ENCODE measurements at regions not wholly inside any gene's neighbourhood (a gene's known extent, or its start where the extent isn't known, plus 50 kb on each side); places are given as distances from the start of the nearest gene placed in this dataset.

GRCh38 chr15:35757765-35758164 lies 211.8 kb upstream of the DPH6 start:
- Histone ChIP-seq H3K9me3 (ENCODE audit: insufficient read depth, low read length, severe bottlenecking) (no peaks in the 10 kb centered on the region), H3K4me2 (ENCODE audit: insufficient read depth, low read length) (no peak overlapping the region), H4K20me1 (ENCODE audit: insufficient read depth, low read length) (no peaks in the 10 kb centered on the region), H3K27ac (ENCODE audit: low read length) (no peak overlapping the region), H3K36me3 (ENCODE audit: insufficient read depth, low read length) (no peaks in the 10 kb centered on the region), H3K27me3 (ENCODE audit: insufficient read depth, low read length, poor library complexity) (no peaks in the 10 kb centered on the region), H3K4me1 (ENCODE audit: insufficient read depth, low read length) (no peaks in the 10 kb centered on the region), H3K9ac (ENCODE audit: low read depth, low read length) (no peak overlapping the region), H2AFZ (ENCODE audit: low read depth, low read length) (no peak overlapping the region), H3K79me2 (ENCODE audit: insufficient read depth, low read length) (no peaks in the 10 kb centered on the region), H3K4me3 (ENCODE audit: low read depth in 1 of 2, low read length in 2 of 2) (no peak overlapping the region)
- TF ChIP-seq CTCF (IDR thresholded peaks at IDR 0.05; ENCODE audit: borderline replicate concordance, extremely low read depth, low read length, poor library complexity, severe bottlenecking) (no peak), EZH2 (IDR thresholded peaks at IDR 0.05; ENCODE audit: borderline replicate concordance, low read depth, low read length, severe bottlenecking) (no peak)
- ATAC-seq (ENCODE audit: insufficient read depth, low read depth) (no peak), DNase-seq (no peak)

GRCh38 chr15:35764661-35765519 lies 218.9 kb upstream of the DPH6 start:
- no peak overlapping the region for H2AFZ ChIP-seq (ENCODE audit: low read depth, low read length)
- no peak for TF ChIP-seq CTCF (IDR thresholded peaks at IDR 0.05; ENCODE audit: borderline replicate concordance, extremely low read depth, low read length, poor library complexity, severe bottlenecking)
- TF ChIP-seq EZH2 (IDR thresholded peaks at IDR 0.05; ENCODE audit: borderline replicate concordance, low read depth, low read length, severe bottlenecking), result no peak
- no peak overlapping the region for H3K27ac ChIP-seq (ENCODE audit: low read length)
- DNase-seq (no peak), ATAC-seq (ENCODE audit: insufficient read depth, low read depth) (no peak)
- H3K4me2 ChIP-seq (ENCODE audit: insufficient read depth, low read length), result no peak overlapping the region
- no peaks in the 10 kb centered on the region for H4K20me1 ChIP-seq (ENCODE audit: insufficient read depth, low read length)
- no peak overlapping the region for H3K9ac ChIP-seq (ENCODE audit: low read depth, low read length)
- H3K27me3 ChIP-seq (ENCODE audit: insufficient read depth, low read length, poor library complexity), result no peaks in the 10 kb centered on the region
- no peak overlapping the region for H3K4me3 ChIP-seq (ENCODE audit: low read depth in 1 of 2, low read length in 2 of 2)
- no peaks in the 10 kb centered on the region for H3K9me3 ChIP-seq (ENCODE audit: insufficient read depth, low read length, severe bottlenecking)
- H3K79me2 ChIP-seq (ENCODE audit: insufficient read depth, low read length), result no peaks in the 10 kb centered on the region
- no peaks in the 10 kb centered on the region for H3K4me1 ChIP-seq (ENCODE audit: insufficient read depth, low read length)
- H3K36me3 ChIP-seq (ENCODE audit: insufficient read depth, low read length), result no peaks in the 10 kb centered on the region

GRCh38 chr15:35768949-35769348 lies 223.0 kb upstream of the DPH6 start:
- Histone ChIP-seq H3K4me3 (ENCODE audit: low read depth in 1 of 2, low read length in 2 of 2) (no peak overlapping the region), H4K20me1 (ENCODE audit: insufficient read depth, low read length) (no peaks in the 10 kb centered on the region), H3K79me2 (ENCODE audit: insufficient read depth, low read length) (no peaks in the 10 kb centered on the region), H3K27ac (ENCODE audit: low read length) (no peak overlapping the region), H3K9me3 (ENCODE audit: insufficient read depth, low read length, severe bottlenecking) (no peaks in the 10 kb centered on the region), H3K4me2 (ENCODE audit: insufficient read depth, low read length) (no peak overlapping the region), H3K27me3 (ENCODE audit: insufficient read depth, low read length, poor library complexity) (no peaks in the 10 kb centered on the region), H3K36me3 (ENCODE audit: insufficient read depth, low read length) (no peaks in the 10 kb centered on the region), H3K9ac (ENCODE audit: low read depth, low read length) (no peak overlapping the region), H2AFZ (ENCODE audit: low read depth, low read length) (no peak overlapping the region), H3K4me1 (ENCODE audit: insufficient read depth, low read length) (no peaks in the 10 kb centered on the region)
- TF ChIP-seq EZH2 (IDR thresholded peaks at IDR 0.05; ENCODE audit: borderline replicate concordance, low read depth, low read length, severe bottlenecking) (no peak), CTCF (IDR thresholded peaks at IDR 0.05; ENCODE audit: borderline replicate concordance, extremely low read depth, low read length, poor library complexity, severe bottlenecking) (no peak)
- ATAC-seq (ENCODE audit: insufficient read depth, low read depth) (no peak), DNase-seq (no peak)

All from DND-41 (cell line).